ENCODE measurements at regions not wholly inside any gene's neighbourhood (a gene's known extent, or its start where the extent isn't known, plus 50 kb on each side); places are given as distances from the start of the nearest gene placed in this dataset.

- TF ChIP-seq CTCF (IDR thresholded peaks at IDR 0.05) (no peak), POLR2A (IDR thresholded peaks at IDR 0.05) (no peak)
Observed at GRCh38 chr10:36676756-36677430, 448.5 kb upstream of the ANKRD30A start.

All from lower leg skin (tissue), 3 donors.